Tibial nerve (tissue), 4 donors: ENCODE measurements at regions not wholly inside any gene's neighbourhood (a gene's known extent, or its start where the extent isn't known, plus 50 kb on each side); places are given as distances from the start of the nearest gene placed in this dataset.

Experiments
- CTCF ChIP-seq, 5 experiments: fragments of 200-600 bp in 3 of 5; fragments of 450-650 bp in 2 of 5; sonication (generic) in 3 of 5; IDR thresholded peaks; one replicate each; pipeline ENCODE4 v1.5.1; 2016 to 2019; ENCODE audit warnings: antibody characterized with exemption in 5 of 5, mild to moderate bottlenecking in 3 of 5, moderate library complexity in 2 of 5
- EP300 ChIP-seq, 2 donors: sonication (generic); formaldehyde crosslinking; IDR thresholded peaks; one replicate each; pipeline ENCODE4 v1.6.1; 2017; ENCODE audit warnings: antibody characterized with exemption in 2 of 2, mild to moderate bottlenecking in 1 of 2
- POLR2A ChIP-seq, 2 donors: fragments of 450-650 bp; IDR thresholded peaks; one replicate each; pipeline ENCODE4 v1.6.1; 2017; ENCODE audit warnings: antibody characterized with exemption in 2 of 2, mild to moderate bottlenecking in 2 of 2, moderate library complexity in 2 of 2

GRCh38 chr12:90069711-90070110 is 361.1 kb upstream of the ATP2B1 start:
- no peak for TF ChIP-seq CTCF (IDR thresholded peaks at IDR 0.05)
- no peak for TF ChIP-seq POLR2A (IDR thresholded peaks at IDR 0.05)
- TF ChIP-seq EP300 (IDR thresholded peaks at IDR 0.05), result no peak
